GM20000 (cell line): ENCODE measurements at regions not wholly inside any gene's neighbourhood (a gene's known extent, or its start where the extent isn't known, plus 50 kb on each side); places are given as distances from the start of the nearest gene placed in this dataset.
"Not testable (repeated sequence)": the region's sequence is repeated elsewhere in the genome, so short reads cannot be mapped to it uniquely, and the experiment has no call there.

ENCODE experiments used
- DNase-seq: peaks from one replicate; pipeline ENCODE4 v3.0.0; 2012; ENCODE audit warnings: low spot score
- CTCF ChIP-seq: IDR thresholded peaks from 2 replicates; pipeline ENCODE4 v1.5.1; 2012; ENCODE audit warnings: mild to moderate bottlenecking, control low read depth; ENCODE audit errors: extremely low read depth, missing control alignments

- no peak for TF ChIP-seq CTCF
Observed at GRCh38 chr2:211205836-211206235, 649.4 kb downstream of the CPS1 start.

GRCh38 chr2:211216221-211216620 lies 659.8 kb downstream of the CPS1 start:
- no peak for TF ChIP-seq CTCF
- DNase-seq = no peak

More at GRCh38 chr2:211205836-211206235, 649.4 kb downstream of the CPS1 start:
- DNase-seq = no peak

- DNase-seq = not testable (repeated sequence)
Observed at GRCh38 chr2:211219548-211219947, 663.1 kb downstream of the CPS1 start.

GRCh38 chr2:211225784-211226183 lies 669.4 kb downstream of the CPS1 start:
- no peak for TF ChIP-seq CTCF
- no peak for DNase-seq

- DNase-seq = no peak
- no peak for TF ChIP-seq CTCF
Observed at GRCh38 chr2:211228559-211228958, 672.2 kb downstream of the CPS1 start.

- no peak for TF ChIP-seq CTCF
- DNase-seq = no peak
Observed at GRCh38 chr2:211237586-211238275, 681.3 kb downstream of the CPS1 start.

- DNase-seq = no peak
- no peak for TF ChIP-seq CTCF
Observed at GRCh38 chr2:211241891-211242290, 685.5 kb downstream of the CPS1 start.

GRCh38 chr2:211247751-211248150 lies 691.4 kb downstream of the CPS1 start:
- DNase-seq = no peak
- TF ChIP-seq CTCF = no peak
